Lower lobe of right lung (tissue), 2 donors: ENCODE measurements at regions not wholly inside any gene's neighbourhood (a gene's known extent, or its start where the extent isn't known, plus 50 kb on each side); places are given as distances from the start of the nearest gene placed in this dataset.

ENCODE experiments used
- ATAC-seq, 2 donors: fragments of 200-7000 bp; cut with Tn5 transposase; one replicate each; pipeline ENCODE4 v1.9.1; 2020 to 2022; ENCODE audit warnings: mild to moderate bottlenecking in 2 of 2, moderate library complexity in 2 of 2
- DNase-seq: peaks from one replicate; pipeline ENCODE4 v3.0.0-alpha.2; 2020
- H3K27ac ChIP-seq: fragments of 200-600 bp; one replicate; pipeline ENCODE4 v1.8.0; 2022
- H3K27me3 ChIP-seq: fragments of 200-600 bp; one replicate; pipeline ENCODE4 v1.8.0; 2022; ENCODE audit warnings: low read depth
- H3K36me3 ChIP-seq: fragments of 200-600 bp; one replicate; pipeline ENCODE4 v1.8.0; 2022; ENCODE audit warnings: mild to moderate bottlenecking
- H3K4me1 ChIP-seq: fragments of 200-600 bp; one replicate; pipeline ENCODE4 v1.8.0; 2022
- H3K4me3 ChIP-seq: fragments of 200-600 bp; one replicate; pipeline ENCODE4 v1.8.0; 2022; ENCODE audit warnings: mild to moderate bottlenecking
- H3K9me3 ChIP-seq: fragments of 200-600 bp; one replicate; pipeline ENCODE4 v1.8.0; 2022
- CTCF ChIP-seq: fragments of 200-600 bp; IDR thresholded peaks from one replicate; pipeline ENCODE4 v1.8.0; 2022; ENCODE audit warnings: antibody characterized with exemption, mild to moderate bottlenecking
- intact Hi-C: fragments of 100-400 bp; cut with DNase I; formaldehyde crosslinking; loops from one replicate; pipeline ENCODE4 v1.11.0; 2022
- donor health status: DM: no; HTN: yes; CAD: no; lungs with severe emphysema.

- Histone ChIP-seq H3K4me3 (no peak overlapping the region), H3K27ac (no peak overlapping the region), H3K9me3 (no peaks in the 10 kb centered on the region), H3K36me3 (no peaks in the 10 kb centered on the region), H3K4me1 (no peaks in the 10 kb centered on the region), H3K27me3 (no peaks in the 10 kb centered on the region)
- TF ChIP-seq CTCF, result no peak
- intact Hi-C loops, result no loop called here
- no peak for ATAC-seq
- no peak for DNase-seq
Observed at GRCh38 chr6:164554700-164555476, 754.5 kb downstream of the C6orf118 start.

- ATAC-seq, result no peak
- Histone ChIP-seq H3K36me3 (no peaks in the 10 kb centered on the region), H3K27me3 (no peaks in the 10 kb centered on the region), H3K9me3 (no peaks in the 10 kb centered on the region), H3K27ac (no peak overlapping the region), H3K4me3 (no peak overlapping the region), H3K4me1 (no peaks in the 10 kb centered on the region)
- no peak for DNase-seq
- intact Hi-C loops, result no loop called here
- no peak for TF ChIP-seq CTCF
Observed at GRCh38 chr6:164554226-164554625, 755.2 kb downstream of the C6orf118 start.

- intact Hi-C loops, result no loop called here
Observed at GRCh38 chr6:164551706-164552105, 757.7 kb downstream of the C6orf118 start.

GRCh38 chr6:164547076-164547475 is 762.3 kb downstream of the C6orf118 start:
- H3K27ac ChIP-seq, result no peak overlapping the region
- no peaks in the 10 kb centered on the region for H3K4me1 ChIP-seq
- TF ChIP-seq CTCF, result no peak
- intact Hi-C loops, result no loop called here
- no peak for ATAC-seq
- H3K27me3 ChIP-seq, result no peaks in the 10 kb centered on the region
- no peak overlapping the region for H3K4me3 ChIP-seq
- H3K36me3 ChIP-seq, result no peaks in the 10 kb centered on the region
- no peaks in the 10 kb centered on the region for H3K9me3 ChIP-seq
- no peak for DNase-seq

More at GRCh38 chr6:164551706-164552105, 757.7 kb downstream of the C6orf118 start:
- TF ChIP-seq CTCF, result no peak
- no peak for DNase-seq
- Histone ChIP-seq H3K9me3 (no peaks in the 10 kb centered on the region), H3K4me3 (no peak overlapping the region), H3K27ac (no peak overlapping the region), H3K27me3 (no peaks in the 10 kb centered on the region), H3K36me3 (no peaks in the 10 kb centered on the region), H3K4me1 (no peaks in the 10 kb centered on the region)
- no peak for ATAC-seq

GRCh38 chr6:164546263-164546662 is 763.1 kb downstream of the C6orf118 start:
- H3K9me3 ChIP-seq, result no peaks in the 10 kb centered on the region
- no peak for DNase-seq
- TF ChIP-seq CTCF, result no peak
- H3K36me3 ChIP-seq, result no peaks in the 10 kb centered on the region
- ATAC-seq, result no peak
- intact Hi-C loops, result no loop called here
- H3K4me3 ChIP-seq, result no peak overlapping the region
- H3K4me1 ChIP-seq, result no peaks in the 10 kb centered on the region
- H3K27me3 ChIP-seq, result no peaks in the 10 kb centered on the region
- no peak overlapping the region for H3K27ac ChIP-seq
